NCI-H345 (cell line): ENCODE measurements at regions not wholly inside any gene's neighbourhood (a gene's known extent, or its start where the extent isn't known, plus 50 kb on each side); places are given as distances from the start of the nearest gene placed in this dataset.
"Not testable (repeated sequence)": the region's sequence is repeated elsewhere in the genome, so short reads cannot be mapped to it uniquely, and the experiment has no call there.

ENCODE experiments used
- DNase-seq: peaks from one replicate; lab custom pipeline; 2025; lab: John Stamatoyannopoulos, UW

DNA sequence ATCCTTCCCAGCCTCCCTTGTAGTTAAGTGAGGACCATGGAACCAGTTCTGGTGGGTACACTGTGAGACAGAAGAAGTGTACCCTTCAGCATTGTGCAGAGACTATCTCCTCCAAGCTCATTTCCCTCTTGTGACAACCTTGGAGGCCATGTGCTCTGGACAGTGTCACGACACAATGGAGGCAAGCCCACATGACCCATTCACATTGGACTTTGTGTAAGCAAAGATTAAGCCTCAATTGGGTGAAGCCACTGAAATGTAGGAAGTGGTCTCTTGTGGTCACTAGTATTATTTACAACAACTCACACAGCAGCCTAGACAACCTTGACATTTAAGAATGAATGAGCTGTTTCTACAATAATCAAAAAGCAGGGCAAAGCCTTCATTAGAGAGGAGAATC lies 124.2 kb downstream of the INHBA start:
- no peak for DNase-seq

DNA sequence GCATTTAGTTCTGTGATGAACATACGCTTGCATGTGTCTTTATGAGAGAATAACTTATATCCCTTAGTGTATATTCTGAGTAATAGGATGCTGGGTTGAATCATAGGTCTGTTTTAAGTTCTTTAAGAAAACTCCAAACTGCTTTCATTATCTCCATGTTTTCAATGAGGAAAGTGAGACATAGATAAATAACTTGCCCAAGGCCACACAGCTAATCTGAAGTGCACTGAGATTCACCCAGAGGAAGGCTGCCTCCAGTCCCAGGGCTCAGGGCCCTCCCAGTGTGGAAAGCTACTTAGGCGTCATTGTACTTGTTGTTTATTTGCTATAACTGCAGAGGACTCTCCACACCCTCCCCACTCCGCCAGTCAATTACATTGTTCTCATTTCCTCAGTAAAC lies 126.7 kb downstream of the INHBA start:
- DNase-seq, result no peak

DNA sequence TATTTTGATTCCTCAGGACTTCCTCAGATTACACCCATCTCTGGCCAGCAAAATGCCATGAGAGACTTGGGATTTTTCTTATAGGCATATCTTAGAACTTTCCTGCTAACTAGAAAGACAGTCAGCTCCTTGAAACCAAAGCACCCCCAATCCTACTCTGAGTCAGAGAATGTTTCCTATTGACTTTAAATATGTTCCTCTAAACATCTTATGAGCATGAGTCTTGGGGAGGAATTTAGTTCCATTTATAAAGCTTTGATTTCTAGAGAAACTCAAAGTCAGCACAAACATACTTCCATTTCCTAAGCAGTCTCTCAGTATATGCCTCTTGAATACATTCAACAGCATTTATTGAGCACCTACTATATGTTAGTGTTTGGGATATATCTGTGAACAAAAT lies 128.5 kb downstream of the INHBA start:
- no peak for DNase-seq

DNA sequence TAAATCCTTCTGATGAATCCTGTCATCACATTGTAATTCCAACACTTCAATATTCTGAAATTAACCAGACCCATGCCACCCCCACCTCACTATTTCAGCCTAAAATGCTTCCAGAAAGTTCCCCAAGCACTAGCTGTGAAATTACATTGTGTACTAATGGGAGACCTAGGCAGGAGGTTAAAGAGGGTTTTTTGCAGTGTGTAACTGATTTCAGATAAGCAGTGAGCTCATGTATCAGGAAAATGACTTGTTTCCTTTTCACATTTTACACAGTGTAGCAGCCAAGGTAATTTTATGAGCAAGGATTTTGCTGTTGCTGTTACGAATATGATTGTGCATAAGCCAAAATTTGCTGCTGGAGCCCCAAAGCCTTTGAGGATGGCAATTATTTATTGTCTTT lies 129.0 kb downstream of the INHBA start:
- DNase-seq, result no peak

DNA sequence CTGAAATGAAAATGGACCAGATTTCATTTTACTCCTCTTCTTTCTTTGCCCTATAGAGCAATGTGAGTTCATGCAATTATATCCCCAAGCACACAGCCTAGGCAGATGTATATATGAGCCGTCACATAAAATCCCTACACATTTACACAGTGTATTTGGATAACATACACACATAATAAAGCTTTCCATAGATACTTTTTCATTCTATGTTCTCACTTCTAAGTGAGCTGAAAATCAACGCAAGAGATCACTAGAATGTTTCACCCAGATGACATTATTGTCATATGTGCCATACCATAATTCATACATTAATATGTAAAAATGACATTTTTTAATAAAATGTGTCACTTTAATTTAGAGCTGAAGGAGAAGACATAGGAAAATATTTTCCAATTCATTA lies 129.4 kb downstream of the INHBA start:
- no peak for DNase-seq

DNA sequence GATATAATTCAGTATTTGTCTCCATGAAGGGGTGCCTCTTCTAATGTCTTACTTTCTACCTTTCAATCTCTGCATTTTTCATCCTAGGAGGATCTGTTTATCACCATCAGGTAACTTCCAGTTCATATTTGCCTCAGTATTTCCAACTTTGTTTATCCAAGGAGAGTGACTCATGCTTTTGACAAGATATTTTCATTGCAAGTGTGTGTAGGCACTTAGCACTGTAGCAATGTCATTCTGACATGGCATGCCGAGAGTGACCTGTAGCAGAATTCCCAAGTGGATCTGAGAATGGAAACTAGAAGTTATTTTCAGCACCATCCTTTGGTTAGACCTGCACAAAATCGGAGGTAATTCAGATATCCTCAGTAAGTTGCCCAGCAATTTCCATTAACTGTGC lies 129.9 kb downstream of the INHBA start:
- DNase-seq, result no peak

DNA sequence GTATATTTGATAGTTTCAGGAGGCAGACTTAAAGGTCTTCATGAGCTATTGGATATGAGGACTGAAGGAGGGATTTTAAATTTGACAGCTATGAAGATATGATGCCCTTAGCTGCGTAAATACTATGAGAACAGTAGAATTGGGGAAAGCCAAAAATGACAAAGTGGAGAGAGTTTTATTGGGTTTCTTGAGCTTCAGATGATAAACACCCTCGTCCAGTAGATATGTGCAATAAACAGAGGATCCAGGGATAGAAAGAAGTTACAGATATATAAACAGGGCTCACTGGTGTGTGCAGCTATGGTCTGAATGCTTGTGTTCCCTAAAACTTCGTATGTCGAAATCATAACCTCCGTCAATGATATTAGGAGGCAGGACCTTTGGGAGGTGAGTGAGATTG lies 131.3 kb downstream of the INHBA start:
- no peak for DNase-seq

DNA sequence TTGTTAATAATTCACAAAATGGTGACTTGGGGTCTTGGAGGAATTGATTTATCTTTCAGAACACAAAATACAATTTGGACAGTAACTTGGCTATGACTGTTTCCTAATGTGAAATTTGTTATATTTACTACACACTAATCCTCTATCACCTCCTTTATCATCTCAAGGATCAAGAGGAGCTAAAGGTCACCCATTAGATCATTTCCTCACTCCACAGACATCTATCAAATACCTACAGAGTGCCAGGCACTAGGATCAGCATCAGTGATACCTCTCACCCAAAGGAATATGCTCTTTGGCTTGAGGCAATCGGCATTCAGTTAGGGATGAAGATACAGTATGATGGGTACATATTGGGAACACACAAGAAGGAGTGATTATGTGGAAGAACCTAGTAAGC lies 132.1 kb downstream of the INHBA start:
- DNase-seq, result no peak

DNA sequence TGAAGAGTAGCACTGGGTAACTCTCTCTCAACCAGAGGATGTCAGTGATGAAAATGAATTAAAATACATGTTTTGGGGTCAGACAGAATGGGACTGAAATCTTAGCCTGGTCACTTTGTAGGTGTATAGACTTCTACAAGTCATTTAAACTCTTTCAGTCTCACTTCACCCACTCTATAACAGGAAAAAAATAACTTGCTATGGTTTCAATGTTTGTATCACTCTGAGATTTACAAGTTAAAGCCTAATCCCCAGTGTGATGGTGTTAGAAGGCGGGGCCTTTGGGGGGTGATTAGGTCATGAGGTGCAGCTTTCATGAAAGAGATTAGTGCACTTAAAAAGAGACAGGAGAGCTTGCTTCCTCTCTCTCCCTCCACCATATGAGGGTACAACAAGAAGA lies 134.8 kb downstream of the INHBA start:
- DNase-seq, result no peak

DNA sequence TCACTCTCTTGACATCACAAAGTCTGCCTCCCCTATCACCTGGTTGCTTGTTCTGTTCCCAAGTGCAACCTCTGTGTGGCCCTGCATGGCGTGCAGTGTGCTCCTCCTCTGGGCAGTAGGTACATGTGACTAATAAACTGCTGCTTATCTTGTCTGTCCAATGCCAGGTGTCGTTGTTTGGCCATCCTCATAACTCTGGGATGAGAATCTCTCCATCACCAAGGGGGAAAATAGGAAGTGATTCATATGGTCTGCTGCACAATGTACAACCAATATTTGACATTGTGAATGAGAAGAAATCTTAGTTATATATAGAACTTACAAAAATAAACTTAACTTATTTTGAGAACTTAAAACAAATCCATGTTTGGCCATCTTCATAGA lies 135.2 kb downstream of the INHBA start:
- DNase-seq, result no peak

DNA sequence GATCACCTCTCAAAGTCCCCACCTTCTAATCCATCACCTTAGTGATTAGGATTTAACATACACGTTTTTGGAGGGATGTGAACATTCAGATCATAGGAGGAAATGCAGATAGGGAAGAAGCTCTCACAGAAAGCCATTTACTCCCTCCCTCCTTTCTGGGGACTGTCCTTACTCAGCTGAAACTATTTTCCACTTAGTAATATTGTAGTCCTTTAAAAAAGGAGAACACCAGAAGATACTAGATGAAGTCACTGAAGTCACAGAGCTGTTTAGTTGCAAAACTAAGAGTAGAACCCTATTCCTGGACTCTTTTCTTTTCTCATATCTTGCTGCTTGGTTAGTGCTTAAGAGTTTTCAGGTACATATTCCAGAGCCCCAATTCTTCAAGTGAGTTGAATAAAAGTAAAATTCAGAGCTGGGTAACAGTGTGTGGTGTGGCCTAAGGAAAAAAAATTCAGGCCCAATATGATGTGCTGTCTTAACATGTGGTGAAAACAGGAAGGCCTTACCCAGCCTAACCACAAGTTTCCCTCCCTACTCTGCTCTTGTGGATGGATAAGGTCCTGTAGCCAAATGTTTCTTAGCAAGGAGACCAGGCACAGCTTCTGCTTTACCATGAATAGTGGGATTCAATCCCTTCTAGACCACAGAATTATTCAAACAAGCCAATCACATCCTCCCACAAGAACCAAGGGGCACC lies 135.7 kb downstream of the INHBA start:
- no peak for DNase-seq

DNA sequence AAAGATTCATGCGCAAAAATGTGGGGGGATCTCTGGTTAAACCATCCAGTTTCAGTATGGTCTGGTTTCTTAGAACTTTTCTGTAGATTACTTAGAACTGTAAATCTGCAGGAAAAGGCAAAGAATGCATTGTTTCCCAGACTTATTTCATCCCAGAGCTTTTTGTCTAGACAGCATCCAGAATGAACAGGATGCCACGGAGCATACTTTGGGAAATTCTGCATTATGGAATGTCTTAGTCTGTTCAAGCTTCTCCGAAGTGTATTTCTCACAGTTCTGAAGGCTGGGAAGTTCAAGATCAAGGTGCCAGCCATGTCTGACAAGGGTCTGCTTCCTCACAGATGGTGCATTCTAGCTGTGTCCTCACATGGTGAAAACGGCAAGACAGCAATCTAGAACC lies 136.3 kb downstream of the INHBA start:
- no peak for DNase-seq

DNA sequence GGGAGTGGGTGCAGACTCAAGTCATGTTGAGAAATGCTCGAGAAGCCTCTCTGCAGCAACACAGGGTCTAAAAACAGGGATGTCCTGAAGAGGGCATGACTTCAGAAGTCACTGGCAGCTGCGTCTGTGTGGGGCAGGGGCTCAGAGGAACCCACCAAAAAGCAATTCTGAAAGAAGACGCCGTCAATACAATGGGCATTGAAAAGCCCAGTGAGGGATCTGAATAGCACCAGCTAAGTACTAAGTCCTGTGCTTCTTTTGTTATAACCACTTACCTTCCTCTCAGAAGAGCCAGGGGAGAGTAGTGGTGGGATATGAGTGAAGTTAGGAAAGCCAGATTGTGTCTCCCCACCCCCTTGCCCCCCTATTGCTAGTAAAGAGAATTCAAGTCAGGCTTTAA lies 137.2 kb downstream of the INHBA start:
- no peak for DNase-seq

DNA sequence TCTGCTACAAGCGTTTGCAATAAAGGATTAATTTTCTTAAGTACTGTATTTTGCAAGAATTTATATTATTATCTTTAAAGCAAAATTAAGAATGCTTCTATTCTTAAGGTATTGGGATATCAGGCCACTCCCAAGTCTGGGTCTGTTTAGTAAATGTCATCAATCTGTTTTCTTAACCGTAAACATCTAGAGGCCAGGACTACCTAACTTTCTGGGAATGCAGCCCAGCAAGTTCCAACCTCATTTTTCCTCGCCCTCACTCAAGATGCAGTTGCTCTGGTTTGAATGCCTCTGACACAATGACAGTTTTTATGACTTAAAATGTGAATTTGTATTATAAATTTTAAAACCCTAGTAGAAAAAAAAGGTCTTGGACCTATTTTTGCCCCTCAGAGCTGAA lies 143.5 kb downstream of the INHBA start:
- DNase-seq, result no peak

DNA sequence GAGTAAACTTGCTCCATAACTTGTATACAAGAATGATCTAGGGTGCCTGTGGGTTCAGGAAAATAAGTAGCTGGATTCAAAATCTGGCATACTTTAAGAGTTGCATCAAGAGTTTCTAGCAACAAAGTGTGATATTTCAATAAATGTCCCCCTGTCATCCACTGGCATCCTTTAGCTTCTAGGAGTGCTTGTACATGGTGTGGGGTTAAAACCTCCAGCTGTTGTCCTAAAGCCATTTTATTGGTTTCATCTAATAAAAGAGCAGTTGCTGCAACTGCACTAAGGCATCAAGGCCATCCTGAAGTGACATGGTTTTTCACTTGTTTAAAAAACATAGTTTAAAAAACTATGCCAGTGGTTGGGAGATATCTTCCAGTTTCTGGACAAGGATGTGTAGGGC lies 148.4 kb downstream of the INHBA start:
- no peak for DNase-seq

DNA sequence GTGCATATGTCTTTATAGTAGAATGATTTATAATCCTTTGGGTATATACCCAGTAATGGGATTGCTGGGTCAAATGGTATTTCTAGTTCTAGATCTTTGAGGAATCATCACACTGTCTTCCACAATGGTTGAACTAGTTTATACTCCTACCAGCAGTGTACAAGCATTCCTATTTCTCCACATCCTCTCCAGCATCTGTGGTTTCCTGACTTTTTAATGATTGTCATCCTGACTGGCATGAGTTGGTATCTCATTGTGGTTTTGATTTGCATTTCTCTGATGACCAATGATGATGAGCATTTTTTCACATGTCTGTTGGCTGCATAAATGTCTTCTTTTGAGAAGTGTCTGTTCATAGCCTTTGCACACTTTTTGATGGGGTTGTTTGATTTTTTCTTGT lies 152.8 kb downstream of the INHBA start:
- DNase-seq, result not testable (repeated sequence)

DNA sequence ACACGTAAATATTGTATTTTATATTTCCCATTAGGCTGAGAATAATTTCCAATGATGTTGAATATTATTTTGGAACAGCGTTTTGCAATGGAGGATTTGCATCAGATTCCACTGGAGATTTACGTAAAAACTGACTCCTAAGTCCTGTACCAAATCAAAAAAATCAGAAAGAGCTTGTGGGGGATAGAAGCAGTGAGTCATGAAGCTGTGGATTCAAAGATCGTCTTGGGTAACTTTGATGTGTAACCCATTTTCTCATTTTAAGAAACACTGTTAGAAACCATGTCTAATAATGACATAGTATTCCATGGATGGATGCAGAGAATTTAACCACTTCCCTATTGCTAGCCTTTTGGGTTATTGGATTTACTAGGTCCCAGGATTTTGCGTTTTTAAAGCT lies 158.6 kb downstream of the INHBA start:
- DNase-seq, result no peak

DNA sequence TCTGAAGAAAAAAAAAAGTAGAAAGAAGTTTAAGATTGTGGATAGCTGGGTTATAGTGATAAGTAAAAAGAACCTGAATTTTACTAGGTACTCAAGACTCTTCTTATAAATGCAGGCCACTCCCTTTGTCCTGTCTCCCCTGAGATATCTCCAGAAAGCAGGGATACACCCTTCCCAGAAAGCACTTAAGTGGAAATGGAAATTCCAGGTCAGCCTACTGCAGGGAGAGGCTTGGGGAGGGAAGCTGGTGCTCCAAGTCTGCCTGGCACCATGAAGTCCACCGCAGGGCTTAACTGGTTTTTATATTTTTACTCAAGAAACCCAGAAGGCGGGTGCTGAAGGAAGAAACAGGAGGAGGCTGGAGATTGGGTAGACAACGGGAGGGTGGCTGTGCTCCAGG lies 162.3 kb downstream of the INHBA start:
- DNase-seq, result no peak

DNA sequence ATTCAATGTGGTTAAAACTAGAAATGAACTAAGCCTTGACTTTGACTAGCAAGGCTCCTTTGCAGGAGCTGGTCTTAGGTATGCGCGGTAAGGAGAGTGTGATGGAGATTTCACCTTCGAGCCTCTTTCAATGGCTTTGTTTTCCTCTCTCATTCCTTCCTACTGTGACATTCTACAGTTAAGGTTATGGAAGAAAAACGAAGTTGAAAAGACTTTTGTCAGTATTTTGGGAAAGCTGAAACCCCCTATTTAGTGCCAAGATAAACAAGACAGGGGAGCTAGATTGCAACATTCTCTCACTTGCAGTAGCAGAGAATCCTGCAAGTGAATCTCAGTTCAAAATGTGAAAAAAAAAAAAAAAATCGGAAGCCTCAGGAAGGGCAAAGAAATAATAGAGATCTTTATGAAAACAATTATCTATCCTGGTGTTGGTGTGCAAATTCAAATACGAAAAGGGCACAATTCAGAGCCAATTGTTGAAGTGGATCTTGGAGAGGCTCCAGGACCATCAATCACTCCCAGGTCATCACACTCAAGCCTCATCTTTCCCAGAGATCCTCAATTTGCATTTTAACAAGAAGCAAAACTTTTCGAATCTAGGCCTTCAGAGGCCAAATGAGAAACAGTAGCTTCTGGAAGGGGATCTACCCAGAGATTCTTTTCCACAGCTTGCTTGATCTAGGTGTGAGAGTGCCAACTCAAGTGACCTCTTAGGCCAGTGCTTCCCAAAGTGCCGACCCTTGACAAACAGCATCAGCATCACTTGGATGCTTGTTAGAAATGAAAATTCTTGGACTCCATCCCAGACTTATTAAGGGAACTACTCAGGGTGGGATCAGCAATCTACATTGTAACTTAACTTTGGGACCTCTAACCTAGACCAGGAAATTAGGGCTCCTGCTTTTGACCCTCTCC lies 163.8 kb downstream of the INHBA start:
- DNase-seq, result no peak

DNA sequence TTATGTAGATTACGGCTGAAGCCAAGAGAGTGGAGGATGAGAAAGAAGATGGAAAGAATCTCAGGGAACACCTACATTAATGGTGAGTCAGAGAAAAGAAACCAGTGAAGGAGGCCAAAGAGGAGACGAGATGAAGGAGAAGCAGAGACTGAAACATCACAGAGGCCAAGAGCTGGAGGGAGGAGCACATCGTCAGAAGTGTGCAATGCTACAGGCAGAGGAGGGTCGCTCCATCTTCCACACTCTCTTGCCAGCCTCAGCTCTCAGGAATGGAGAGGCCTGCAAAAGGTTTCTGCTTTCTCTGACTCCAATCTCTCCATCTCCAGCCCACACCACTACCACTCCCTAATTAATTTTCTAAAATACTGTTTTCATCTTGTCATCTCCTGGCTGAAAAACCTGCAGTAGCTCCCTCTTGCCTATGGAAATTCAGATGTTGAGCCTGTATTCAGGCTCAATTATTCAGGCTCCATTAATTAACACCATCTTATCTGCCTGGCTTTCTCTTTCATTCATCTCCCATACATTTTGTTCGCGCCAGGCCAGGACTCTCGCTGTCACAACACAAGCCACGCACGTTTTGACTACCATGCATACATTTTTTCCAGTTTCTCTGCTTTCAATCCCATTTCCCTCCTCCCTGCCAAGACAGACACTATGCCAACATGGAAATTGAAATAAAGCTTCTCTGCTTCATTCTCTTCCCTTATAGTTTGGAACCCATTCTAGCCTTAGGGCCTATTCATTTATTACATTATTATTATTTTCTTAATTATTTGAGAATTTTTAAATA lies 165.8 kb downstream of the INHBA start:
- DNase-seq, result no peak

DNA sequence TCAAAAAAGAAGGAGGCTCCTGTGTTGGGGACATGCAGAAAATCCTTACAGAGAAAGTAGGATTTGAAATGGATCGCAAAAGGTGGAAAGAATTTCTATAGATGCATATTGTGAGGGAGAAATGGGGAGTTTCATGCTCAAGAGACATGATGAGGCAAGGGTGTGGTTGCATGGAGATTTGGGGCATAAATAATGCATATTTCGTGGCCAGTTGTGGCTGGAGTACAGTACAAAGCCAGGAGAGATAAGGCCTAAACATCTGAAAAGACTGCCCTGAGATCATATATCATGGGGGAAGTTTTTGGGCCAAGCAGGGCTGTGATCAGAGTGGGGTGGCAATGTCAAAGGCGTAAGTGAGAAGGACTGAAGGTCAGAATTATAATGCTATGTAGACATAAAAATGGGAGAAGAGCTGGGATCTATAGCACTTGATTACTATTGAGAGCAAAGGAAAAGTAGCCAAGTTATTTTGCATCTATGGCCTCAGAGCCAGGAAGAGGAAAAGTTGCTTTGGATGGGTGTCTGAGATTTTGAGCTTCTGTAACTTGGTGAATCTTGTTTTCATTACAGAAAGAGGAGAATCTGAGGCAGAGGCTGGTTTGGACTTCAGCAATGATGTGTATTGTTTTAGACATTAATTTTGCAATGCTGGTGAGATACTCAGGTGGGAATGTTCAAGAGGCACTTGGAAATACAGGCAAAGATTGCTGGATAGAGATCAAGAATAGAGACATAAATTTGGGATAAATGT lies 166.6 kb downstream of the INHBA start:
- no peak for DNase-seq

DNA sequence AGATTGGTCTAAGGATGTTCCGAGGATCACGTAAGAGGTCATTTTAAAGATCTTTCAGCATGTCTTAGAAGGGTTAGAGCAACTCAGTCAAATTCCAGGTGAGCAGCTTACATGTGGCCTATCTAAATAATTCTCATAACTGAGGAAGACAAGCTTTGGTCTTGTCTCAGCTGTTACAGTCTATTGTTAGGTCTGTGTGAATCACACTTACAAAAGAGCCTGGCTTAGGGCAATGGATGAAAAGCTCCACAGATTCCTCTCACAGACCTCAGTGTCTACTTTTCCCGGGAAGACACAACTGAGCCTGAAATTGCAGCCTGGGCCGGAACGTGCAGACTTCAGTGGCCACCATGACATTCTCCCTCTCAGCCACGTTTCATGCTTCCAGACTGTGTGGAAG lies 173.1 kb downstream of the INHBA start:
- no peak for DNase-seq
